ENCODE measurements at regions not wholly inside any gene's neighbourhood (a gene's known extent, or its start where the extent isn't known, plus 50 kb on each side); places are given as distances from the start of the nearest gene placed in this dataset.

GRCh38 chr6:84278321-84278998 is 51.0 kb upstream of the CEP162 start:
- H3K27ac Mint-ChIP-seq (ENCODE audit: unreplicated experiment) = no peak overlapping the region
- TF ChIP-seq, protein P1, sequence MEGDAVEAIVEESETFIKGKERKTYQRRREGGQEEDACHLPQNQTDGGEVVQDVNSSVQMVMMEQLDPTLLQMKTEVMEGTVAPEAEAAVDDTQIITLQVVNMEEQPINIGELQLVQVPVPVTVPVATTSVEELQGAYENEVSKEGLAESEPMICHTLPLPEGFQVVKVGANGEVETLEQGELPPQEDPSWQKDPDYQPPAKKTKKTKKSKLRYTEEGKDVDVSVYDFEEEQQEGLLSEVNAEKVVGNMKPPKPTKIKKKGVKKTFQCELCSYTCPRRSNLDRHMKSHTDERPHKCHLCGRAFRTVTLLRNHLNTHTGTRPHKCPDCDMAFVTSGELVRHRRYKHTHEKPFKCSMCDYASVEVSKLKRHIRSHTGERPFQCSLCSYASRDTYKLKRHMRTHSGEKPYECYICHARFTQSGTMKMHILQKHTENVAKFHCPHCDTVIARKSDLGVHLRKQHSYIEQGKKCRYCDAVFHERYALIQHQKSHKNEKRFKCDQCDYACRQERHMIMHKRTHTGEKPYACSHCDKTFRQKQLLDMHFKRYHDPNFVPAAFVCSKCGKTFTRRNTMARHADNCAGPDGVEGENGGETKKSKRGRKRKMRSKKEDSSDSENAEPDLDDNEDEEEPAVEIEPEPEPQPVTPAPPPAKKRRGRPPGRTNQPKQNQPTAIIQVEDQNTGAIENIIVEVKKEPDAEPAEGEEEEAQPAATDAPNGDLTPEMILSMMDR (IDR thresholded peaks at IDR 0.05; ENCODE audit: insufficient read depth in 1 of 2, low read depth in 1 of 2, low read length in 1 of 2, severe bottlenecking in 1 of 2, unreplicated experiment in 1 of 2) = no peak
- H3K36me3 ChIP-seq (ENCODE audit: control insufficient read depth, insufficient read depth, low read length) = no peaks in the 10 kb centered on the region
- H3K4me3 ChIP-seq (ENCODE audit: low read depth, low read length) = no peak overlapping the region
- H3K27me3 Mint-ChIP-seq (ENCODE audit: insufficient read depth, unreplicated experiment) = no peaks in the 10 kb centered on the region
- no peak for DNase-seq
- no peaks in the 10 kb centered on the region for H3K4me1 ChIP-seq
- ChIA-PET POLR2A (no interaction called here), CTCF (no interaction called here)
- BruUV-seq (replicated peaks) = no TSS peak
- H3K4me3 Mint-ChIP-seq (ENCODE audit: unreplicated experiment) = no peak overlapping the region
- peaks cover 7% of the 10 kb centered on the region for H3K4me1 Mint-ChIP-seq (ENCODE audit: low read depth, unreplicated experiment)
- no peaks in the 10 kb centered on the region for H3K36me3 Mint-ChIP-seq (ENCODE audit: insufficient read depth, unreplicated experiment)
- H3K9me3 ChIP-seq = no peaks in the 10 kb centered on the region
- no peaks in the 10 kb centered on the region for H3K27me3 ChIP-seq (replicated peaks; ENCODE audit: control insufficient read depth, insufficient read depth, low read length)
- no peaks in the 10 kb centered on the region for H3K9me3 Mint-ChIP-seq (ENCODE audit: unreplicated experiment)
- intact Hi-C loops (cut with micrococcal nuclease; ENCODE audit: unreplicated experiment) = no loop called here

Measured in Caco-2 (cell line).